Activated CD8-positive, alpha-beta T cell treated with anti-CD3 and anti-CD28 coated beads for 36 hours (primary cell): ENCODE measurements at regions not wholly inside any gene's neighbourhood (a gene's known extent, or its start where the extent isn't known, plus 50 kb on each side); places are given as distances from the start of the nearest gene placed in this dataset.

Source experiments
- ATAC-seq: fragments of 200-7000 bp; cut with Tn5 transposase; one replicate; pipeline ENCODE4 v1.10.0; 2021; ENCODE audit warnings: mild to moderate bottlenecking, moderate library complexity
- CTCF ChIA-PET: fragments of 350-600 bp; sonication (Branson Sonifier 250); formaldehyde crosslinking; loops from one replicate; lab custom pipeline; 2021; ENCODE audit warnings: antibody characterized with exemption; lab: Charles Lee
- POLR2A ChIA-PET: fragments of 350-600 bp; sonication (Branson Sonifier 250); formaldehyde crosslinking; loops from one replicate; lab custom pipeline; 2021; ENCODE audit warnings: antibody characterized with exemption; lab: Charles Lee
- DNase-seq: peaks from one replicate; pipeline ENCODE4 v3.0.0-alpha.2; 2020
- H3K27ac Mint-ChIP-seq: one replicate; pipeline ENCODE4 v1.8.0; 2021; ENCODE audit warnings: mild to moderate bottlenecking, mixed read lengths
- H3K27me3 Mint-ChIP-seq: one replicate; pipeline ENCODE4 v1.8.0; 2021; ENCODE audit warnings: mixed read lengths
- H3K36me3 Mint-ChIP-seq: one replicate; pipeline ENCODE4 v1.8.0; 2021; ENCODE audit warnings: low read depth, mixed read lengths
- H3K4me1 Mint-ChIP-seq: one replicate; pipeline ENCODE4 v1.8.0; 2021; ENCODE audit warnings: low read depth, mixed read lengths
- H3K4me3 Mint-ChIP-seq: one replicate; pipeline ENCODE4 v1.8.0; 2021; ENCODE audit warnings: mild to moderate bottlenecking, moderate library complexity, mixed read lengths
- H3K9me3 Mint-ChIP-seq: one replicate; pipeline ENCODE4 v1.8.0; 2021; ENCODE audit warnings: mixed read lengths
- intact Hi-C: fragments of 100-400 bp; cut with micrococcal nuclease; formaldehyde crosslinking; loops from one replicate; pipeline ENCODE4 v1.10.0; 2022
- TF ChIP-seq, protein P1 (sequence below): fragments of 200-600 bp; IDR thresholded peaks from one replicate; pipeline ENCODE4 v1.8.0; 2022; ENCODE audit warnings: antibody characterized with exemption, mild to moderate bottlenecking

DNA sequence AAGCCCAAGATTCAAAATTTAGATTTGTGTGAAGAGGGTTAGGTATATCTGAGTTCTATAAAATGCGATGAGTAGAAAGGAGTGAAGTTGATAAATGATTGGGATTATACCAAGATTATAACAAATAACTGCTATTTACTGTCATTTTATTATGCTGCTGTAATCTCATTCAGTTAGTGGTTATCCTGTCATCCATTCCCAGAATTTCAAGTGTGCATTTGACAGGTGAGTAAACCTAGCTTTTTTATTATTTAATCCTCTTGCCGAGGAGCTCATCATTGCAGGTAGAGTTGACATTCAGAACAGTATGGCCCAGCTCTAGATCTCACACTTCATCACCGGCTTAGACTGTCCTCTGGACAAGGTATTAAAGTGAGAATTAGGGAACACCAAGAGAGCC lies 1146.2 kb downstream of the CDH11 start:
- ATAC-seq (no peak), DNase-seq (no peak)
- ChIA-PET POLR2A (no interaction called here), CTCF (no interaction called here)
- Mint-ChIP-seq H3K4me1 (no peaks in the 10 kb centered on the region), H3K4me3 (no peak overlapping the region), H3K27ac (no peak overlapping the region), H3K27me3 (no peaks in the 10 kb centered on the region), H3K36me3 (no peaks in the 10 kb centered on the region), H3K9me3 (peaks cover 19% of the 10 kb centered on the region)
- TF ChIP-seq, protein P1, sequence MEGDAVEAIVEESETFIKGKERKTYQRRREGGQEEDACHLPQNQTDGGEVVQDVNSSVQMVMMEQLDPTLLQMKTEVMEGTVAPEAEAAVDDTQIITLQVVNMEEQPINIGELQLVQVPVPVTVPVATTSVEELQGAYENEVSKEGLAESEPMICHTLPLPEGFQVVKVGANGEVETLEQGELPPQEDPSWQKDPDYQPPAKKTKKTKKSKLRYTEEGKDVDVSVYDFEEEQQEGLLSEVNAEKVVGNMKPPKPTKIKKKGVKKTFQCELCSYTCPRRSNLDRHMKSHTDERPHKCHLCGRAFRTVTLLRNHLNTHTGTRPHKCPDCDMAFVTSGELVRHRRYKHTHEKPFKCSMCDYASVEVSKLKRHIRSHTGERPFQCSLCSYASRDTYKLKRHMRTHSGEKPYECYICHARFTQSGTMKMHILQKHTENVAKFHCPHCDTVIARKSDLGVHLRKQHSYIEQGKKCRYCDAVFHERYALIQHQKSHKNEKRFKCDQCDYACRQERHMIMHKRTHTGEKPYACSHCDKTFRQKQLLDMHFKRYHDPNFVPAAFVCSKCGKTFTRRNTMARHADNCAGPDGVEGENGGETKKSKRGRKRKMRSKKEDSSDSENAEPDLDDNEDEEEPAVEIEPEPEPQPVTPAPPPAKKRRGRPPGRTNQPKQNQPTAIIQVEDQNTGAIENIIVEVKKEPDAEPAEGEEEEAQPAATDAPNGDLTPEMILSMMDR = no peak
- intact Hi-C loops = no loop called here

DNA sequence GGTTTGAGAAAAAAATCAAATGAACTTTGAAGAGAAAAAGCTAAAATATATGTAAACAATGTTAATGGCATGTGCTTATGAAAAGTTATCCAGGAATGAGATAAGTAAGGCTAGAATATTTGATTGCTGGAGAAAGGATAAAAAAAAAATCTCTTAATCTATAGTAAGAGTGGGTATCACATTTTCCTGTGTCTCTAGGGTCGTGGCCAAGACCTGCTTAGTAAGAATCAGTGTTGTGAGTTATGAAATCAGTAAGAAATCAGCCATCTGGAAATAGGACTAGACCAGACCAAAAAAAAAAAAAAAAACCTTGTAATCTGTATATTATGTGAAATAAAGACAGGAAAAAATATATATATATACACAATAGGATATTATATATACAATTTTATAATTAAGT lies 1153.9 kb downstream of the CDH11 start:
- TF ChIP-seq, protein P1 = no peak
- Mint-ChIP-seq H3K9me3 (peaks cover 11% of the 10 kb centered on the region), H3K27ac (no peak overlapping the region), H3K4me3 (no peak overlapping the region), H3K4me1 (no peaks in the 10 kb centered on the region), H3K27me3 (no peaks in the 10 kb centered on the region), H3K36me3 (no peaks in the 10 kb centered on the region)
- CTCF ChIA-PET = no interaction called here
- intact Hi-C loops = no loop called here
- DNase-seq = no peak
- ATAC-seq = no peak
- POLR2A ChIA-PET = no interaction called here

DNA sequence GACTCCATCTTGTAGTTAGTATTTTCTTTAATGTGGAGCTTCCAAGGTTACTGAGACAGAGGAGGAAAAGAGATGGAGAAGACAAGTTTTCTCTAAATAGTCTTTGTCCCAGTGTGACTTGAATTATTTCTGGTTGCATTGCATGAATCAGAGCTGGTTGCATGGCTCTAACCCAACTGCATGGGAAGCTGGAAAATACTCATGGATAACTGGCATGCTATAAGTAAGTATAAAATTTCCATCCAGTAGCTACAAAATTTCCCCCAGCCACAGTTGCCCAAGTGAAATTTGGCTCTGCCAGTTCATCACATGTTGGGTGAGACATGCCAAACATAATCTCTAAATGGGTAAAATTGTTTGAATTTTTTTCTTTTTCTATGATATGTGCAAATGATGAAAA lies 1161.5 kb downstream of the CDH11 start:
- Mint-ChIP-seq H3K9me3 (peaks cover 19% of the 10 kb centered on the region), H3K4me1 (no peaks in the 10 kb centered on the region), H3K4me3 (no peak overlapping the region), H3K36me3 (no peaks in the 10 kb centered on the region), H3K27ac (no peak overlapping the region), H3K27me3 (no peaks in the 10 kb centered on the region)
- intact Hi-C loops = no loop called here
- ChIA-PET POLR2A (interaction anchor here (0.8 kb wide), 1 partner anchor 98 kb away, joined by 3 read pairs; no protein-coding TSS in a partner anchor), CTCF (interaction anchor here (1.4 kb wide), 1 partner anchor 12 kb away, joined by 3 read pairs; no protein-coding TSS in a partner anchor)
- DNase-seq (no peak), ATAC-seq (no peak)
- TF ChIP-seq, protein P1 = no peak

DNA sequence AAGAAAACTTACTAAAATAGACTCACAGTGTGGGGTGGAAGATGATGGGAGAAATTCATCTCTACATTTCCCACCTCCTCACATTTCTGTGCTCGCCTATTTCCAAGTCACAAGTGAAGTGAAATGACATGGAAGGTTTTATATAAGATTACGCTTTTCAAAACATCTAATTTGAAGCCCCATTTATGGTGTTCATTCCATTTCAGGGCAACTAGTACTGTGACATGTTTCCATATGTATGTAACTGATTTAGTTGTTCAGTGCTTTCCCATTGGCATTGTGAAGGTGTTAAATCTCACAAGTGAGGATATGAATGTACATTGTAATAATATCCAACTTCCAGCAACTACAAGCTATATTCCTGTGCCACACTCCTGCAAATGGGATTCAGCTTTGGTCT lies 1174.8 kb downstream of the CDH11 start:
- CTCF ChIA-PET = no interaction called here
- no peak overlapping the region for H3K27ac Mint-ChIP-seq
- no peaks in the 10 kb centered on the region for H3K4me1 Mint-ChIP-seq
- POLR2A ChIA-PET = no interaction called here
- ATAC-seq (no peak), DNase-seq (no peak)
- TF ChIP-seq, protein P1 = no peak
- no peaks in the 10 kb centered on the region for H3K36me3 Mint-ChIP-seq
- H3K9me3 Mint-ChIP-seq = peaks cover 9% of the 10 kb centered on the region
- H3K4me3 Mint-ChIP-seq = no peak overlapping the region
- intact Hi-C loops = no loop called here
- no peaks in the 10 kb centered on the region for H3K27me3 Mint-ChIP-seq

DNA sequence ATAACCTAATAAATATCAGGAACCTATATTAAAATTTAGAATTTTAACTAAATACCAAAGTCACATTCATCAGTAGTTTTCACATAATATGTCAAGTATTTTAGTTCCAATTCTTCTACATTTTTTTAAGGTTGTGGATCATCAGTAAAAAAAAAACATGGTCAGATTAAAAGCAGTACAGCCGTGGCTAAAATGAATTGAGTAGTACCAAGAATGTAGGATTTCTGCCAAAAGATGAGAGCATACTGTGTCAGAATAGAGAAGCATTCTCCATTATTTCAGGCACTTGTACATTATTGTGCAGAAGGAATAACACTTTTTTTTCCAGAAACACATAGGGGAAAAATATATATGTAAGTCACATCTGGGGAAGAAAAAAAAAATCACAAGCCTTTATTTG lies 1176.1 kb downstream of the CDH11 start:
- no peak overlapping the region for H3K27ac Mint-ChIP-seq
- H3K9me3 Mint-ChIP-seq = peaks cover 10% of the 10 kb centered on the region
- TF ChIP-seq, protein P1 = no peak
- no peak for DNase-seq
- ChIA-PET CTCF (no interaction called here), POLR2A (no interaction called here)
- no peak for ATAC-seq
- no peaks in the 10 kb centered on the region for H3K36me3 Mint-ChIP-seq
- H3K4me1 Mint-ChIP-seq = no peaks in the 10 kb centered on the region
- no peaks in the 10 kb centered on the region for H3K27me3 Mint-ChIP-seq
- intact Hi-C loops = no loop called here
- H3K4me3 Mint-ChIP-seq = no peak overlapping the region
